AG09319 (cell line): ENCODE measurements at regions not wholly inside any gene's neighbourhood (a gene's known extent, or its start where the extent isn't known, plus 50 kb on each side); places are given as distances from the start of the nearest gene placed in this dataset.

Source experiments
- DNase-seq: peaks from one replicate; pipeline ENCODE4 v3.0.0-alpha.2; 2010; ENCODE audit warnings: low read depth; ENCODE audit errors: extremely low read depth
- CTCF ChIP-seq: IDR thresholded peaks from 2 replicates; pipeline ENCODE4 v1.5.1; 2011; ENCODE audit warnings: low read depth, mild to moderate bottlenecking, inconsistent platforms, low read length, moderate library complexity

GRCh38 chr4:156261230-156261629 is 307.6 kb upstream of the CTSO start:
- TF ChIP-seq CTCF, result no peak

GRCh38 chr4:156255230-156256007 is 301.8 kb upstream of the CTSO start:
- TF ChIP-seq CTCF, result no peak

More at GRCh38 chr4:156261230-156261629, 307.6 kb upstream of the CTSO start:
- DNase-seq, result no peak

GRCh38 chr4:156252358-156252921 is 298.8 kb upstream of the CTSO start:
- no peak for TF ChIP-seq CTCF
- DNase-seq, result no peak

More at GRCh38 chr4:156255230-156256007, 301.8 kb upstream of the CTSO start:
- DNase-seq, result no peak

- no peak for TF ChIP-seq CTCF
- DNase-seq, result no peak
Measured at GRCh38 chr4:156251373-156252065, 297.9 kb upstream of the CTSO start.

GRCh38 chr4:156248917-156249316 is 295.3 kb upstream of the CTSO start:
- DNase-seq, result no peak
- no peak for TF ChIP-seq CTCF

- no peak for TF ChIP-seq CTCF
- DNase-seq, result no peak
Measured at GRCh38 chr4:156247470-156247869, 293.8 kb upstream of the CTSO start.

GRCh38 chr4:156243015-156243414 is 289.3 kb upstream of the CTSO start:
- DNase-seq, result no peak
- TF ChIP-seq CTCF, result no peak
